H7 (cell line): ENCODE measurements at regions not wholly inside any gene's neighbourhood (a gene's known extent, or its start where the extent isn't known, plus 50 kb on each side); places are given as distances from the start of the nearest gene placed in this dataset.
"Not testable (repeated sequence)": the region's sequence is repeated elsewhere in the genome, so short reads cannot be mapped to it uniquely, and the experiment has no call there.

Experiments used
- DNase-seq: peaks from one replicate; pipeline ENCODE4 v3.0.0; 2012
- H3K27me3 ChIP-seq: 2 replicates; pipeline ENCODE4 v1.6.0; 2011; ENCODE audit warnings: mild to moderate bottlenecking, low read length; ENCODE audit not compliant: control insufficient read depth, insufficient read depth
- H3K36me3 ChIP-seq: replicated peaks from 2 replicates; pipeline ENCODE4 v1.5.1; 2011; ENCODE audit warnings: low read length; ENCODE audit not compliant: control insufficient read depth, insufficient read depth
- H3K4me3 ChIP-seq: 2 replicates; pipeline ENCODE4 v1.5.1; 2011; ENCODE audit warnings: low read depth, mild to moderate bottlenecking, control low read depth, low read length, moderate library complexity; ENCODE audit not compliant: insufficient read depth

GRCh38 chr18:22515250-22515649 is 97.5 kb upstream of the CTAGE1 start:
- Histone ChIP-seq H3K4me3 (no peak overlapping the region), H3K36me3 (no peaks in the 10 kb centered on the region), H3K27me3 (no peaks in the 10 kb centered on the region)
- DNase-seq, result no peak

DNA sequence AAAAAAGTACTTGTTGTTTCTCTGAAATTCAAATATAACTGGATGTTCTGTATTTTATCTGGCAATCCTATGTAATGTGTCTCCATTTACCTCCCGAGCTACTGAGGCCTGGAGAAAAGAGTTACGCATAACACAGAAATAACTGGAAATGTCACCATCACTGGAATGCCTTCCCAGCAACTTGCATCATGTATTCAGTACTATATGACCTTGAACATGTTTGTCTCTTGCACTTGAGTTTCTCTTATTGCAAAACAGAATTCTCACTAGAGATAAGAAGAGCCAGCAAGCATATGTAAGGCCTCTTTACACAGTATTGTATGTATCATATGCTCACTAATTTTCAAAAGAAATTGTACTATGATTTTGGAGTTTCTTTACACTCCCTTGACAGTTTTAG is 99.6 kb upstream of the CTAGE1 start:
- Histone ChIP-seq H3K36me3 (no peaks in the 10 kb centered on the region), H3K27me3 (no peaks in the 10 kb centered on the region), H3K4me3 (no peak overlapping the region)
- DNase-seq, result no peak

GRCh38 chr18:22521026-22521707 is 103.5 kb upstream of the CTAGE1 start:
- H3K27me3 ChIP-seq, result no peaks in the 10 kb centered on the region
- H3K4me3 ChIP-seq, result no peak overlapping the region
- DNase-seq, result no peak
- H3K36me3 ChIP-seq, result no peaks in the 10 kb centered on the region

- no peaks in the 10 kb centered on the region for H3K27me3 ChIP-seq
- DNase-seq, result no peak
- no peak overlapping the region for H3K4me3 ChIP-seq
- no peaks in the 10 kb centered on the region for H3K36me3 ChIP-seq
Observed at GRCh38 chr18:22523481-22523880, 105.8 kb upstream of the CTAGE1 start.

DNA sequence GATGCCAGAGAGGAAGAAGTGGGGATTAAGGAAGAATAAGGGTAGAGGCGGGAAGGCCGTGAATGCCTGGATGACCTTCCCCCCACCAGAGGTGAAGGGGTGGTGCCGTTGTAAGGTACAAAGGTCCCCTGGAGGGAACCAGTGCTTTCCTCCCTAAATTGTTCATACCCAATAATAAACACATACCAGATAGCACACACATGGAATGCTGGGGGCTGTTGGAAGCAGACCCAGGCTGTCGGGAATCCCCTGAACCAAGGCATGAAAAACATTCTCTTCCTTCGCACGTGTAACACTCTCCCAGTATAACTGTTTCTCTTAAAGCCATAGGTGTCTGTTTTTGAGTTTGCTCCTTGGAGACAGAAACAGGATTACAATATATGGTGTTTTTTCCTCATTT is 107.1 kb upstream of the CTAGE1 start:
- Histone ChIP-seq H3K27me3 (no peaks in the 10 kb centered on the region), H3K36me3 (no peaks in the 10 kb centered on the region), H3K4me3 (no peak overlapping the region)
- no peak for DNase-seq

DNA sequence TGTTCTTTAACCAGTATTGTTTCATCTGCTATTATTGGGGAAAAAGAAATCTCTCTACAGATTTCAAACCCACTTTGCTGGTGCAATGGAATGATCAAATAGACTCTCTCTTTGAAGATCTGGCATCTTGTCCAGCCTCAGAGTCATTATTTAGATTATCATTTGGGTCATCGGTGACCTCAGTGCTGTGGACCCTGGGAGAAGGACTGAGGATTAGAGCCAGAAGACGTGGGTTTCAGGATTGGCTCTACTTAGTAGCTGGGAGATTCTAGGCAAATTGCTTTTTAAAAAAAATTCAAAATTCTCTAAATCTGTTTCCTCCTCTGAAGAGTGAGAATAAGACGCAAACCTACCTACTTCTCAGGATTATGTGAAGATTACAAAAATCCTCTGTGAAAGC is 107.6 kb upstream of the CTAGE1 start:
- H3K4me3 ChIP-seq, result no peak overlapping the region
- H3K36me3 ChIP-seq, result no peaks in the 10 kb centered on the region
- no peaks in the 10 kb centered on the region for H3K27me3 ChIP-seq
- no peak for DNase-seq

GRCh38 chr18:22525883-22526282 is 108.2 kb upstream of the CTAGE1 start:
- DNase-seq, result no peak
- H3K36me3 ChIP-seq, result no peaks in the 10 kb centered on the region
- H3K27me3 ChIP-seq, result no peaks in the 10 kb centered on the region
- H3K4me3 ChIP-seq, result no peak overlapping the region

GRCh38 chr18:22528291-22528690 is 110.6 kb upstream of the CTAGE1 start:
- Histone ChIP-seq H3K27me3 (no peaks in the 10 kb centered on the region), H3K4me3 (no peak overlapping the region), H3K36me3 (no peaks in the 10 kb centered on the region)
- no peak for DNase-seq

- H3K36me3 ChIP-seq, H3K27me3 ChIP-seq, H3K4me3 ChIP-seq, DNase-seq: not testable (repeated sequence)
Observed at GRCh38 chr18:22534706-22535105, 117.0 kb upstream of the CTAGE1 start.

GRCh38 chr18:22536558-22536957 is 118.8 kb upstream of the CTAGE1 start:
- H3K36me3 ChIP-seq, result no peaks in the 10 kb centered on the region
- H3K27me3 ChIP-seq, result no peaks in the 10 kb centered on the region
- H3K4me3 ChIP-seq, result no peak overlapping the region
- no peak for DNase-seq

DNA sequence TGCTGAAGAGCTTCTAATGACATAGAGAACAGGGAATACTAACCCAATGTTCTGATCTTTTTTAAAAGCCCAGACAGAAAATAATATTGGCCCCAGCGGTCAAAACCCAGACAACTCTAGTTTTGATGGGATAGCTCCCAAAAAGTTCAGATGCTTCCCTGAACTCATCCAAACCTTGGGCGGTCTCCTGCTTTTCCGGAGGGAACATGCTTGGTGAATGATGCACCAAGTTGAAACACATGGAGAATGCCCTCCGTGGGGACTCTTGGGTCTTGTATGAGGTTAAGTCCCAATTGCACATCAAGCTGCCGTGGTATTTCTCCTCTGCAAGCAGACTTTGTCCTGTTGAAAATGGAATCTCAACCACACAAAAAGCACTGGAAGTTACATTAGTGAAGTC is 120.7 kb upstream of the CTAGE1 start:
- no peaks in the 10 kb centered on the region for H3K27me3 ChIP-seq
- no peaks in the 10 kb centered on the region for H3K36me3 ChIP-seq
- DNase-seq, result no peak
- no peak overlapping the region for H3K4me3 ChIP-seq

- DNase-seq, result no peak
- Histone ChIP-seq H3K36me3 (no peaks in the 10 kb centered on the region), H3K27me3 (no peaks in the 10 kb centered on the region), H3K4me3 (no peak overlapping the region)
Observed at GRCh38 chr18:22539051-22539765, 121.5 kb upstream of the CTAGE1 start.

- Histone ChIP-seq H3K4me3 (no peak overlapping the region), H3K27me3 (no peaks in the 10 kb centered on the region), H3K36me3 (no peaks in the 10 kb centered on the region)
- DNase-seq, result no peak
Observed at GRCh38 chr18:22541232-22541631, 123.5 kb upstream of the CTAGE1 start.

DNA sequence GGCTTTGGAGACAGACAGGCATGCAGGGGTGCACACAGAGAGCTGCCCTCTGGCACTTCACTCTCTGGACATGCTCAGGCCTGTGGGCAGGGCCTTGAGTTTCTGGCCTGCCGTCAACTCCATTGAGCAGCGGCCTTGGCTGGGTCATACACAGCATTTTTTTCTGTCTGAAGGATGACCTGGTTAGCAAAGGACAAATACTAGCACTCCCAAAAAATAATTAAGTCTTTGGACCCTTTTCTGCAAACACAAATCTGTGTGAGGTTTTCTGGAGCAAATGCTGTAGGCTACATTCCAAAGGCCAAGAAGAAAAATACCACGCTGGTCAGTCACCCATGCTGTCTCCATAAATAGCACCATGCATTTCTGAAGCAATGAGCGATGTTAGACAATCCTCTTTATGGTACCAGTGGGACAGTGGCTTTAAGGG is 124.7 kb upstream of the CTAGE1 start:
- H3K27me3 ChIP-seq, result no peaks in the 10 kb centered on the region
- no peaks in the 10 kb centered on the region for H3K36me3 ChIP-seq
- DNase-seq, result no peak
- H3K4me3 ChIP-seq, result no peak overlapping the region

DNA sequence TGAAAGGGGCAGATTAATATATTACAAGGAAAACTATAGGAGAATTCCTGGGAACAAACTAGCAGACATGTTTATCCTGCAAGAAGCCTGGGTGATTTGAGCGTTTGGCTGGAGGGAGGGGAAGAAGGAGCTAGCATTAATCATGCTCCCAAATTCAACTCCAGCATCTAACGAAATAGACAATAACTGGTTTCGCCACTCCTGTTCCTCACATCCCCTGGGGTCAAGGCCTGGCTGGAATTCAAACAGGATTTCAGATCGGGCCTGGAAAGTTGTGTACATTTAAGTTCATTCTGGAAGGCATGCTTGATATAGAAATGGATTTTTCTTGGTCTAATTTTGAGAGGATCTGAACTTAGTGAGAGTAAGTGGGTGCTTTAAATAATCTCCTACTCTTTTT is 126.1 kb upstream of the CTAGE1 start:
- H3K36me3 ChIP-seq, result no peaks in the 10 kb centered on the region
- no peak overlapping the region for H3K4me3 ChIP-seq
- DNase-seq, result no peak
- no peaks in the 10 kb centered on the region for H3K27me3 ChIP-seq
